ENCODE measurements at regions not wholly inside any gene's neighbourhood (a gene's known extent, or its start where the extent isn't known, plus 50 kb on each side); places are given as distances from the start of the nearest gene placed in this dataset.
A peak's percentile ranks its signal among the peaks of the same experiment; 100 is the strongest.

DNA sequence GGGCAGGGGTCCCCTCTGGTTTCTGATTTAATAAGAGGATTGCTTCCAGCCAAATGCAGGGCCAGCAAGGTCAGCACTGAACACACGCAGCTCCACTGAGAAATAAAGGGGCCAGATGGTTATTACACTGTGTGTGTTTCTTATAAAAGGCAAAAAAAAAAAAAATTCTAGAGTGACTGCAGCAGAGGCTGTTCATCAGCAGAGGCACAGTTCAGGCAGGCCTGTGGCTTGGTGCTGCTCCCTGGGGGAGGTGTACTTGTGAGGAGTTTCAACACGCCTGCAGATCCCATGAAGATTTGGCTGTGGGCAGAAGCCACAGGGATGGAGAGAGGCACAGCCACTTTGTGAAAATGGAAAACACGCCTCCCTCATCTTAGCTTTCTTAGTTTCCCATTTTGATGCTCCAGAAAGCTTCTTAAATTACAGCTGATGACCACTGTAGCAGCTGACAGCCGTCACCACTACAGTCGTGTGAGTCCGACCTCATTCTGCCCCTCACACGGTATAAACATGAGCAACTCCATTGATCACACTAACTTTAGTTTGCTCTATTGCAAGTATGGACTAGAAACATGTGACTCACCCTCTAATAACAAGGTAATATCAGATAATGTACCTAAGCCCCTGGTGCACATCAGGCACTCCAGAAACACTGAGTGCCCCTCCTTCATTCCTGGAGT is 726.5 kb upstream of the RAB6C start (continued):
- TF ChIP-seq, protein P1, sequence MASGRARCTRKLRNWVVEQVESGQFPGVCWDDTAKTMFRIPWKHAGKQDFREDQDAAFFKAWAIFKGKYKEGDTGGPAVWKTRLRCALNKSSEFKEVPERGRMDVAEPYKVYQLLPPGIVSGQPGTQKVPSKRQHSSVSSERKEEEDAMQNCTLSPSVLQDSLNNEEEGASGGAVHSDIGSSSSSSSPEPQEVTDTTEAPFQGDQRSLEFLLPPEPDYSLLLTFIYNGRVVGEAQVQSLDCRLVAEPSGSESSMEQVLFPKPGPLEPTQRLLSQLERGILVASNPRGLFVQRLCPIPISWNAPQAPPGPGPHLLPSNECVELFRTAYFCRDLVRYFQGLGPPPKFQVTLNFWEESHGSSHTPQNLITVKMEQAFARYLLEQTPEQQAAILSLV (CRISPR knock-in tag; IDR thresholded peaks at IDR 0.05; ENCODE audit: borderline replicate concordance): no peak

DNA sequence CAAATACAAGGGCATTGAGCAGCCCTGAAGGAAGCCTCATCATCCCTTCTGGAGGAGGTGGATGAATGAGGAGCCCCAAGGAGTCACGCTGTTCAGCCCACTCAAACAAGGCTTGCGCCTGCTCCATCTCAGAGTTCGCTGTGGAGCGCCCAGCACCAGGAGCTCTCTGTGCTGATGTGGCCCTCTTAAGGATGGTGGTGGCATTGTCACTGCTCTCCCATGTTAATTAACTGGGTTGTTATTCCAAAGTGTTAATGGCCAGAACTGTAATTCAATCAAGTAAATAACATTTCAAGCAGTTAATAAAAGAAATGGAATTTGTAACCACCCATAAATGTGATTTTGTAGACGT is 726.0 kb upstream of the RAB6C start:
- POLR2A ChIA-PET: no interaction called here
- TF ChIP-seq, protein P2, sequence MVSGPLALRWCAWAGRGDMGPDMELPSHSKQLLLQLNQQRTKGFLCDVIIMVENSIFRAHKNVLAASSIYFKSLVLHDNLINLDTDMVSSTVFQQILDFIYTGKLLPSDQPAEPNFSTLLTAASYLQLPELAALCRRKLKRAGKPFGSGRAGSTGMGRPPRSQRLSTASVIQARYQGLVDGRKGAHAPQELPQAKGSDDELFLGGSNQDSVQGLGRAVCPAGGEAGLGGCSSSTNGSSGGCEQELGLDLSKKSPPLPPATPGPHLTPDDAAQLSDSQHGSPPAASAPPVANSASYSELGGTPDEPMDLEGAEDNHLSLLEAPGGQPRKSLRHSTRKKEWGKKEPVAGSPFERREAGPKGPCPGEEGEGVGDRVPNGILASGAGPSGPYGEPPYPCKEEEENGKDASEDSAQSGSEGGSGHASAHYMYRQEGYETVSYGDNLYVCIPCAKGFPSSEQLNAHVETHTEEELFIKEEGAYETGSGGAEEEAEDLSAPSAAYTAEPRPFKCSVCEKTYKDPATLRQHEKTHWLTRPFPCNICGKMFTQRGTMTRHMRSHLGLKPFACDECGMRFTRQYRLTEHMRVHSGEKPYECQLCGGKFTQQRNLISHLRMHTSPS (CRISPR knock-in tag; IDR thresholded peaks at IDR 0.05; ENCODE audit: low read depth): no peak
- TF ChIP-seq STAG1 (CRISPR knock-in tag; IDR thresholded peaks at IDR 0.05) (peak; percentile 50), ZNF331 (CRISPR knock-in tag; IDR thresholded peaks at IDR 0.05) (no peak), ZSCAN25 (CRISPR knock-in tag; IDR thresholded peaks at IDR 0.05) (no peak), TBL1XR1 (IDR thresholded peaks at IDR 0.05; ENCODE audit: borderline replicate concordance, low read length, partially characterized antibody) (no peak), ZNF460 (CRISPR knock-in tag; IDR thresholded peaks at IDR 0.05; ENCODE audit: borderline replicate concordance) (no peak), MEF2D (CRISPR knock-in tag; IDR thresholded peaks at IDR 0.05) (no peak), DNMT1 (CRISPR knock-in tag; IDR thresholded peaks at IDR 0.05) (no peak), SMC3 (IDR thresholded peaks at IDR 0.05; ENCODE audit: low read length) (0 out of 2 replicates have a peak, but pooled peaks have one; percentile 8), ZNF563 (CRISPR knock-in tag; IDR thresholded peaks at IDR 0.05) (no peak), ZNF367 (CRISPR knock-in tag; IDR thresholded peaks at IDR 0.05; ENCODE audit: borderline replicate concordance) (no peak), SMARCE1 (IDR thresholded peaks at IDR 0.05; ENCODE audit: borderline replicate concordance) (no peak), RBAK (CRISPR knock-in tag; IDR thresholded peaks at IDR 0.05) (no peak), POLR2AphosphoS5 (IDR thresholded peaks at IDR 0.05; ENCODE audit: low read depth, low read length) (no peak), CBFB (CRISPR knock-in tag; IDR thresholded peaks at IDR 0.05) (no peak)
- TF ChIP-seq, protein P3, sequence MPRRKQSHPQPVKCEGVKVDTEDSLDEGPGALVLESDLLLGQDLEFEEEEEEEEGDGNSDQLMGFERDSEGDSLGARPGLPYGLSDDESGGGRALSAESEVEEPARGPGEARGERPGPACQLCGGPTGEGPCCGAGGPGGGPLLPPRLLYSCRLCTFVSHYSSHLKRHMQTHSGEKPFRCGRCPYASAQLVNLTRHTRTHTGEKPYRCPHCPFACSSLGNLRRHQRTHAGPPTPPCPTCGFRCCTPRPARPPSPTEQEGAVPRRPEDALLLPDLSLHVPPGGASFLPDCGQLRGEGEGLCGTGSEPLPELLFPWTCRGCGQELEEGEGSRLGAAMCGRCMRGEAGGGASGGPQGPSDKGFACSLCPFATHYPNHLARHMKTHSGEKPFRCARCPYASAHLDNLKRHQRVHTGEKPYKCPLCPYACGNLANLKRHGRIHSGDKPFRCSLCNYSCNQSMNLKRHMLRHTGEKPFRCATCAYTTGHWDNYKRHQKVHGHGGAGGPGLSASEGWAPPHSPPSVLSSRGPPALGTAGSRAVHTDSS (CRISPR knock-in tag; conservative IDR thresholded peaks at IDR 0.05): no peak
- TF ChIP-seq, protein P4, sequence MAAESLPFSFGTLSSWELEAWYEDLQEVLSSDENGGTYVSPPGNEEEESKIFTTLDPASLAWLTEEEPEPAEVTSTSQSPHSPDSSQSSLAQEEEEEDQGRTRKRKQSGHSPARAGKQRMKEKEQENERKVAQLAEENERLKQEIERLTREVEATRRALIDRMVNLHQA (CRISPR knock-in tag; IDR thresholded peaks at IDR 0.05): no peak
- TF ChIP-seq, protein P5, sequence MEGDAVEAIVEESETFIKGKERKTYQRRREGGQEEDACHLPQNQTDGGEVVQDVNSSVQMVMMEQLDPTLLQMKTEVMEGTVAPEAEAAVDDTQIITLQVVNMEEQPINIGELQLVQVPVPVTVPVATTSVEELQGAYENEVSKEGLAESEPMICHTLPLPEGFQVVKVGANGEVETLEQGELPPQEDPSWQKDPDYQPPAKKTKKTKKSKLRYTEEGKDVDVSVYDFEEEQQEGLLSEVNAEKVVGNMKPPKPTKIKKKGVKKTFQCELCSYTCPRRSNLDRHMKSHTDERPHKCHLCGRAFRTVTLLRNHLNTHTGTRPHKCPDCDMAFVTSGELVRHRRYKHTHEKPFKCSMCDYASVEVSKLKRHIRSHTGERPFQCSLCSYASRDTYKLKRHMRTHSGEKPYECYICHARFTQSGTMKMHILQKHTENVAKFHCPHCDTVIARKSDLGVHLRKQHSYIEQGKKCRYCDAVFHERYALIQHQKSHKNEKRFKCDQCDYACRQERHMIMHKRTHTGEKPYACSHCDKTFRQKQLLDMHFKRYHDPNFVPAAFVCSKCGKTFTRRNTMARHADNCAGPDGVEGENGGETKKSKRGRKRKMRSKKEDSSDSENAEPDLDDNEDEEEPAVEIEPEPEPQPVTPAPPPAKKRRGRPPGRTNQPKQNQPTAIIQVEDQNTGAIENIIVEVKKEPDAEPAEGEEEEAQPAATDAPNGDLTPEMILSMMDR (CRISPR knock-in tag; IDR thresholded peaks at IDR 0.05): peak; percentile 41

More for the DNA sequence above, 726.0 kb upstream of the RAB6C start:
- intact Hi-C loops (cut with micrococcal nuclease; ENCODE audit: unreplicated experiment) (no loop called here), in situ Hi-C loops (cut with HindIII; ENCODE audit: extremely low pct_ligation_motif_present, low pct_unique_long_range_greater_than_20kb) (no loop called here)
- H3K4me2 ChIP-seq (ENCODE audit: low read depth, low read length): no peak overlapping the region
- no peaks in the 10 kb centered on the region for H4K20me1 ChIP-seq (ENCODE audit: insufficient read depth, low read length)
- FAIRE-seq: peak; percentile 18
- peak; percentile 93 for ATAC-seq
- H3K27ac ChIP-seq (ENCODE audit: extremely low read length, insufficient read depth, low read length): no peak overlapping the region
- H2AFZ ChIP-seq (ENCODE audit: low read length): no peak overlapping the region
- CTCF ChIA-PET (ENCODE audit: low intra/inter-chr PET ratio, low total read pairs): no interaction called here
- H3K9ac ChIP-seq (ENCODE audit: insufficient read depth, low read depth, low read length): no peak overlapping the region
- peaks cover 19% of the 10 kb centered on the region for H3K9me3 ChIP-seq (ENCODE audit: low read length)
- no peaks in the 10 kb centered on the region for H3K79me2 ChIP-seq (ENCODE audit: insufficient read depth, low read length)
- no peak for DNase-seq (ENCODE audit: low spot score)
- H3K36me3 ChIP-seq (replicated peaks in 1 of 2; ENCODE audit: control insufficient read depth in 1 of 2, insufficient read depth in 2 of 2, low read length in 2 of 2): no peaks in the 10 kb centered on the region
- H3K27me3 ChIP-seq (ENCODE audit: control insufficient read depth in 1 of 2, insufficient read depth in 2 of 2, low read length in 2 of 2): no peaks in the 10 kb centered on the region
- no peak overlapping the region for H3K4me3 ChIP-seq (replicated peaks in 1 of 3; ENCODE audit: insufficient read depth in 1 of 3, low read depth in 2 of 3, low read length in 3 of 3)
- 15% methylated on average over 5 of the region's 5 CpGs for WGBS (ENCODE audit: low lambda C conversion rate)
- H3K4me1 ChIP-seq (ENCODE audit: insufficient read depth, low read length): no peaks in the 10 kb centered on the region
- no TSS peak for BruUV-seq (replicated peaks)
